ENCODE measurements at regions not wholly inside any gene's neighbourhood (a gene's known extent, or its start where the extent isn't known, plus 50 kb on each side); places are given as distances from the start of the nearest gene placed in this dataset.

GRCh38 chr10:43001427-43001795, 75.5 kb upstream of the RET start:
- H3K27me3 Mint-ChIP-seq: no peaks in the 10 kb centered on the region
- H3K4me3 Mint-ChIP-seq: no peak overlapping the region
- H3K4me1 Mint-ChIP-seq (ENCODE audit: low read depth): no peaks in the 10 kb centered on the region
- no peaks in the 10 kb centered on the region for H3K36me3 Mint-ChIP-seq
- no peak overlapping the region for H3K27ac Mint-ChIP-seq
- no peaks in the 10 kb centered on the region for H3K9me3 Mint-ChIP-seq (ENCODE audit: low read depth)

- Mint-ChIP-seq H3K36me3 (no peaks in the 10 kb centered on the region), H3K4me1 (ENCODE audit: low read depth) (no peaks in the 10 kb centered on the region), H3K27ac (no peak overlapping the region), H3K27me3 (no peaks in the 10 kb centered on the region), H3K4me3 (no peak overlapping the region), H3K9me3 (ENCODE audit: low read depth) (no peaks in the 10 kb centered on the region)
Measured at GRCh38 chr10:43002596-43002995, 74.3 kb upstream of the RET start.

GRCh38 chr10:43006490-43006889, 70.4 kb upstream of the RET start:
- Mint-ChIP-seq H3K27ac (no peak overlapping the region), H3K4me3 (no peak overlapping the region), H3K9me3 (ENCODE audit: low read depth) (no peaks in the 10 kb centered on the region), H3K36me3 (no peaks in the 10 kb centered on the region), H3K4me1 (ENCODE audit: low read depth) (no peaks in the 10 kb centered on the region), H3K27me3 (peaks cover 2% of the 10 kb centered on the region)

- Mint-ChIP-seq H3K27ac (no peak overlapping the region), H3K4me1 (ENCODE audit: low read depth) (no peaks in the 10 kb centered on the region), H3K36me3 (no peaks in the 10 kb centered on the region), H3K27me3 (peaks cover 2% of the 10 kb centered on the region), H3K9me3 (ENCODE audit: low read depth) (no peaks in the 10 kb centered on the region), H3K4me3 (no peak overlapping the region)
Measured at GRCh38 chr10:43012578-43012977, 64.3 kb upstream of the RET start.

- Mint-ChIP-seq H3K9me3 (ENCODE audit: low read depth) (no peaks in the 10 kb centered on the region), H3K4me3 (no peak overlapping the region), H3K4me1 (ENCODE audit: low read depth) (no peaks in the 10 kb centered on the region), H3K27me3 (peaks cover 2% of the 10 kb centered on the region), H3K36me3 (no peaks in the 10 kb centered on the region), H3K27ac (no peak overlapping the region)
Measured at GRCh38 chr10:43013065-43013464, 63.8 kb upstream of the RET start.

GRCh38 chr10:43024524-43024923, 52.3 kb upstream of the RET start:
- no peaks in the 10 kb centered on the region for H3K4me1 Mint-ChIP-seq (ENCODE audit: low read depth)
- no peaks in the 10 kb centered on the region for H3K9me3 Mint-ChIP-seq (ENCODE audit: low read depth)
- H3K36me3 Mint-ChIP-seq: no peaks in the 10 kb centered on the region
- H3K27ac Mint-ChIP-seq: no peak overlapping the region
- peaks cover 4% of the 10 kb centered on the region for H3K27me3 Mint-ChIP-seq
- no peak overlapping the region for H3K4me3 Mint-ChIP-seq

GRCh38 chr10:43024942-43025700, 51.7 kb upstream of the RET start:
- H3K27ac Mint-ChIP-seq: no peak overlapping the region
- no peaks in the 10 kb centered on the region for H3K36me3 Mint-ChIP-seq

GRCh38 chr10:43026039-43026973, 50.6 kb upstream of the RET start:
- no peaks in the 10 kb centered on the region for H3K36me3 Mint-ChIP-seq
- no peak overlapping the region for H3K27ac Mint-ChIP-seq
- no peaks in the 10 kb centered on the region for H3K27me3 Mint-ChIP-seq
- H3K4me1 Mint-ChIP-seq (ENCODE audit: low read depth): no peaks in the 10 kb centered on the region
- H3K4me3 Mint-ChIP-seq: no peak overlapping the region
- H3K9me3 Mint-ChIP-seq (ENCODE audit: low read depth): peaks cover 5% of the 10 kb centered on the region

More at GRCh38 chr10:43024942-43025700, 51.7 kb upstream of the RET start:
- no peaks in the 10 kb centered on the region for H3K4me1 Mint-ChIP-seq (ENCODE audit: low read depth)
- peaks cover 4% of the 10 kb centered on the region for H3K27me3 Mint-ChIP-seq
- no peak overlapping the region for H3K4me3 Mint-ChIP-seq
- no peaks in the 10 kb centered on the region for H3K9me3 Mint-ChIP-seq (ENCODE audit: low read depth)
